NCI-H1048 (cell line): ENCODE measurements at regions not wholly inside any gene's neighbourhood (a gene's known extent, or its start where the extent isn't known, plus 50 kb on each side); places are given as distances from the start of the nearest gene placed in this dataset.
"Not testable (repeated sequence)": the region's sequence is repeated elsewhere in the genome, so short reads cannot be mapped to it uniquely, and the experiment has no call there.

ENCODE experiments used
- DNase-seq: peaks from one replicate; lab custom pipeline; 2025; lab: John Stamatoyannopoulos, UW

DNA sequence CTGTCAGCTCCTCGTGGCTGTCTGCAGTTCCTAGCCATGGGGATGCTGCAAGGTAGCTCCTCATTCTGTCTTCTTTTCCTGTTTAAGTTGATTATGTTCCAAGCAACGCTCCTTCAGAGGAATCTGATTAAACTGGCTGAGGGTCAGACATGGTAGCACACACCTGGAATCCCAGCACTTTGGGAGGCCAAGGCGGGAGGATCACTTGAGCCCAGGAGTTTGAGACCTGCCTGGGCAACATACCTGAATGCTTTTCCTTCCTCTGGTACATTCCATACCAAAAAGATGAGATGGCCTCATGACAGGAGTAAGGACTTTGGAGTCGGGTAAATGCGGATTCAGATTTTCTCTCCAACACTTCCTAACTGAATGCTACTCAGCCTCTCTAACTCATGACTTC, 246.8 kb upstream of the JARID2 start:
- no peak for DNase-seq

DNA sequence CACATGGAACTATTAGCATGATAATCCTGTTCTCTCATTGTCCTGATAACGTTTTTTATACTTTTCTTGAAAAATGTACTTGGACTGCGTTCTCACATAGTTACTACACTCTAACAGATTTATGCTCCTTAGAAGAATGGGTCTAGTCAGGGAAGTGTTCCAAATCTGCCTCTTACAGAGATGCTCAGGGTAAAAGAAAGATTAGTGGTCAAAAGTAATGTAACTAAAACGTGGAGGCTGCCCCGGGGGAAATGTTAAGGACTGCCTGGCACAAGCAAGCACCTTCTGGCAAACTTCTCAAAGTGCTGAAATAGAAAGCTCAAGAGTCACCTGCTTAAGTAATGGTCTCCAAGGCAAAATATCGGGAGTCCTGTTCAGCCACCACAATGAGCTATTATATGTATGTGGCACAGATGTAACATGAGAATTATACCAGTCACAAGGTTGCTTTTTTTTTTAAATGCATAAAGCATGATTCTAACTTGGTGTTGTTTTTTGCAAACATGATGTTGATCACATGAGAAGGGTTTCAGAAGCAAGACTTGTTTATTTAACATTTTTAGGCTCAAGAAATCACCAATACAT, 244.5 kb upstream of the JARID2 start:
- no peak for DNase-seq

DNA sequence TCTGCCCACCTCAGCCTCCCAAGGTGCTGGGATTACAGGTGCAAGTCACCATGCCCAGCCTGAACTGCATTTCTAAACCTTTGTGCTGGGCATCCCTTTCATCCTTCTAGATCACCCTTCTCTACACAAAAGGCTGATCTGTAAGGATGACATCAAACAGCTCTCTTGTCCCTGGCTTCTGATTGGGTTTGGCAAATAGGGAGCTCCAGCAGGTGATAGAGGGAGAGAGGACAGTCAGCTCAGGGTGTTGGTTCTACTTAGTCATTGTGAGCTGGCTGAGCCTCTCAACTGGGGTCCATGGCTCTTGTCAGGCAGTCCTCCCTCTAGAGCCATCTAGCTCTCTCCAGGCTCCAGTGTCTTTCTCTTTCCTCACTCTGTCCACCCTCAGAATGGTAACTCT, 237.6 kb upstream of the JARID2 start:
- DNase-seq = no peak

DNA sequence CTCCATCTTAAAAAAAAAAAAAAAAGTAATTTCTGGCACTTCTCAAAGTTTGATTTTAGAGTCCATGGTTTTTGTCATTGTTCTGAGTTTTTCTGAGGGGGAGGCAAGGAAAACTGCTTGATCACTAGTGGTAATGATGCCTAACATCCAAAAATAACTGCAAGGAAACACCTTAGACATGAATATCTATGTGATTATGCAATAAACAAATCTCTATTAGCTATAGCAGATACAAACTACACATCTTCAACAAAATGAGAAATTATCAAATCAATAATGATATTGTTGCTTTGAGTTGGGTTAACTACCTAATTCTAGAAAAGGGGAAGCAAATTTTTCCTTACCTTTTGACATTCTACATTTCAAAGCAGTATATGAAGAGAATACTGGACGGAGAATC, 230.9 kb upstream of the JARID2 start:
- no peak for DNase-seq

DNA sequence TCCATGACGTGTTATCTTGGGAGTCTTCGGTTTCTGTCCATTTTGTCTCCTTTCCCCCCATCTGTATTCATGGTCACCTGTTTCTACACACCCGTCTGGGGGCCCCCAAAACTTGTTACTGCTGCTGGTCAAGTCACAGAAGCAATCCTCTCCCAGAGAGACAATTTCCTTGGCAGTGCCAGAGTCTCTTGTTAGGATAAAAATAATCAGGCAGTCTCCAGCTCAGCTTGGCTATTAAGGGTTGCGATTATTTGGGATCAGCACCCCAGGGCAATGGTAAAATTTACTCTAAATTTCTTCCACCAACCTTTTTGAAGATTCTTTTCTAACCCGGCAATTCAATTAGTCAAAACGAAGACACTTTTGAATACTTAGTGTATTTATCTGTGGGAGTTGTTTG, 229.1 kb upstream of the JARID2 start:
- DNase-seq = no peak

DNA sequence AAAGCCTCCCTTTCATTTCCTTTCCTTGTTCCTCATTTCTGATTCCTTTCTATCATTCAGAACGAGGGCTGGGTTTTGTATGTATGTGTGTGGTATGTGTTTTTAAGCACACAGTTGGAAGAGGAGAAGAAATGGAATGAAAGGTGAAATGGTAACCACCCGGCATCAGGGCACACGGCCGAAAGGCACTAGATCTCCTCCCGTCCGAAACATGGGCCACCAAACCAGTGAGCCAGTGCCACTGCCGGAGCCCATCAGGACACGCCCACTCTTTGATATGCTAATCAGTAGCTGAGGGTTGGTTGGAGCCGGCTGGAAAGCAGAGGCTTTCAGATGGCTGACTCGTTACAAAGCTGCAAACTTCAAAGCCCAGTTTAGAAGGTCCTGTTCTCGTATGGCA, 228.6 kb upstream of the JARID2 start:
- no peak for DNase-seq

DNA sequence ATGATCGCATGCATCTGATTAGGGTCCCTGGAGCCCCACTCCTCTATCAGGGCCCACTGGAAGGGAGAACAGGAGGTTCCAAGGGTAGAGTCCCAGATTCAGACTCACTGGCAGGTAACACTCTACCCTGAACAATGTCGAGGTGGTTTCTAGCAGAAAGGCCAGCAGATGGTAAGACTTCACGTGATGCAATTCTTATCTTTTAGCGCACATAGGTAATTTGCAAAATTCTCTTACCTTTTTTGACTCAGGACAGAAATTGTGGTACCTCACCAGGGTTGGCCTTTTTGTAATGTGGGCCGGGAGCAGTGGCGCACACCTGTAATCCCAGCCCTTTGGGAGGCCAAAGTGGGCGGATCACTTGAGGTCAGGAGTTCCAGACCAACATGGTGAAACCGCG, 228.1 kb upstream of the JARID2 start:
- no peak for DNase-seq

DNA sequence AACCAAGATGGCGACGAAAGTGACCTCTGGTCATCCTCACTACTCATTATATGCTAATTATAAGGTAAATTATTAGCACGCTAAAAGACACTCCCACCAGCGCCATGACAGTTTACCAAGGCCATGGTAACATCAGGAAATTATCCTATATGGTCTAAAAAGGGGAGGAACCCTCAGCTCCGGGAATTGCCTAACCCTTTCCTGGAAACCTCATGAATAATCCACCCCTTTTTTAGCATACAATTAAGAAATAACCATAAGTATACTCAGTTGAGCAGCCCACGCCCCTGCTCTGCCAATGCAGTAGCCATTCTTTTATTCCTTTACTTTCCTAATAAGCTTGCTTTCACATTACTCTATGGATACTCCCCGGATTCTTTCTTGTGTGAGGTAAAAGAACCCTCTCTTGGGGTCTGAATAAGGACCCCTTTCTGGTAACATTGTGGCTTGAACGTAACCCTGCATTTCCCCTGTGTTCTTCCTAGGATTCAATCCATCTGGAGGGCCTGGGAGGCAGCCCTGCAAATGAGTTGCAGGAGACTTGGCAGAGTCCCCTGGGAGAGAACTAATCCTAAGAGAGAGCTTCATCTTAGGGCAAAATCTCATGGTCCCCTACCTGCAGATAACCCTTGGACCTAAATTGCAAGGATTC, 225.6 kb upstream of the JARID2 start:
- DNase-seq = no peak

DNA sequence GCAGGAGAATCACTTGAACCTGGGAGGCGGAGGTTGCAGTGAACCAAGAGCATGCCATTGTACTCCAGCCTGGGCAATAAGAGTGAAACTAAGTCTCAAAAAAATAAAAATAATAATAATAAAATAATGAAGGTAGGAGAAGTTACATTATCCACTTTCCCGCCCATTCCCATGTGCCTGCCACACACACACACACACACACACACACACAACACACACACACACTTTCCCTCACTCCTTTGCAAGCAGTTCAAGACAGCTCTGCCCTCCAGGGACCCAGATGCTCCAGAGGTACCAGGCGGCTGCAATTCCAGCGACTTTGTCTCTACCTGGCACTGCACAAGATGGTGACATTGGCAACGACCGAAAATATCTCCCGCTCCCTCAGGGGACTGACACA, 224.8 kb upstream of the JARID2 start:
- no peak for DNase-seq

DNA sequence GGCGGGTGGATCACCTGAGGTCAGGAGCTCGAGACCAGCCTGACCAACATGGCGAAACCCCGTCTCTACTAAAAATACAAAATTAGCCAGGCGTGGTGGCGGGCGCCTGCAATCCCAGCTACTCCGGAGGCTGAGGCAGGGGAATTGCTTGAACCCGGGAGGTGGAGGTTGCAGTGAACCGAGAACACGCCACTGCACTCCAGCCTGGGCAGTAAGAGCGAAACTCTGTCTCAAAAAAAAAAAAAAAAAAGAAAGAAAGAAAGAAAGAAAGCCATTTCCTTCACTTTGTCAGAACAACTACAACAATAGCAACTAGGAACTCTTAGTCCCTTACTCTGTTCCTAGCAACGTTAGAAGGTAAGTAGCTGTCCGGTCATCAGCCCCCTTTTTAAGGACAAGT, 222.9 kb upstream of the JARID2 start:
- DNase-seq = not testable (repeated sequence)

DNA sequence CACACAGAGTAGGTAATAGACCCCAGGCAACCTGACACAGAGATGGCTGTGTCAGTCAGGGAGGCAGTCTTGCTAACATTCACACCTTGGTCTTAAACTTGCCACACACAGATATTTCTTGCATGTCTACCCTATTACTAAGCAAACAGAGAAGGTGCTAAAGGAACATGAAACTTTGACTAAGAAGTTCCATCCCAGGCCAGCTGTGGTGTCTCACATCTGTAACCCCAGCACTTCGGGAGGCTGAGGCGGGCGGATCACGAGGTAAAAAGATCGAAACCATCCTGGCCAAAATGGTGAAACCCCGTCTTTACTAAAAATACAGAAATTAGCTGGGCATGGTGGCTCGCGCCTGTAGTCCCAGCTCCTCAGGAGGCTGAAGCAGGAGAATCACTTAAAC, 222.4 kb upstream of the JARID2 start:
- no peak for DNase-seq

DNA sequence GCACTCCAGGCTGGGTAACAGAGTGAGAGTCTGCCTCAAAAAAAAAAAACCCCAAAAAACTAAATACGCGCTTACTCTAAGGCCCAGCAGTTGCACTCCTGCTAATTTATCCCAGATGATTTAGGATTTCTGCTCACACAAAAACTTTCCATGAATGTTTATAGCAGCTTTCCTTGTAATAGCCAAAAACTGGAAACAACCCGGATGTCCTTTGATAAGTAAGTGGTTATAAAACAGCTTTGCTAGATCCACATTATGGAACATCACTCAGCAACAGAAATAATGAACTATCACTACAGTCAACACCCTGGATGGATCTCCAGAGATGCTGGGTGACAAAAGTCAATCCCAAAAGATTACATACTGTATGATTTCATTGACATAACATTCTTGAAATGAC, 220.4 kb upstream of the JARID2 start:
- no peak for DNase-seq

DNA sequence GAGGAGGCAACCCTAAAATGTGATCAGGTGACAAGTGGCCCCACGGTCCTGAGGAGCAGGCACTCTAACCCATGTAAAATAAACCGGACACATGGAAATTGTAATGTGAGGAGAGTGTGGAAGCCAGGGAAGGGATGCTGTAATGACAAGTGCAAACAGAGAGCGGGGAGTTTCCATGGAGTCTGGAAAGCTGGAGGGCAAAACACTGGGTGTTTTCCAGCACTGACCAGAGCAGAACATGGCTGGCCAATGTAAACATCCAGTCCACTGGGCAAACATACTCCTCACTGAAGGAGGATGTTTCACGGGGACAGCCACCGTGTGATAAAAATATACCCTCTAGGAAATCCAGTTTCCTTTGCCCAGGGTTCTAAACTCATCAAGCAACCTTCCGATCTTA, 219.0 kb upstream of the JARID2 start:
- no peak for DNase-seq

DNA sequence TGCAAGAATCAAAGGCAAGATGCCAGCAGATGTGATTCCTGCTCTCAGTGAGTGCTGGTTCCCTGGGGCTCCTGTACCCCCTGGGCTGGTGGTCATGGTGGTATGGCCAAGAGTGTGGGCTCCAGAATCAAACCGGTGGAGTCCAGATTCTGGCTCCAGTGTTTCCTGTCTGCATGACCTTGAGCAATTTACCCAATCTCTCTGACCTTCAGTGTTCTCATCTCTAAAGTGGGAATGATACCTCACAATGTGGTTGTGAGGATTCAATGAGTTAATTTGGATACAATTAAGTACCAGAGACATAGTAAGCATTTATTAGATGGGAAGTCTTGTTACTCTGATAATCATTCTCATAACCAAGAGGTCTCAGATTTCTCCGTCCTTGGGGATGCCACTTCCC, 218.4 kb upstream of the JARID2 start:
- no peak for DNase-seq

DNA sequence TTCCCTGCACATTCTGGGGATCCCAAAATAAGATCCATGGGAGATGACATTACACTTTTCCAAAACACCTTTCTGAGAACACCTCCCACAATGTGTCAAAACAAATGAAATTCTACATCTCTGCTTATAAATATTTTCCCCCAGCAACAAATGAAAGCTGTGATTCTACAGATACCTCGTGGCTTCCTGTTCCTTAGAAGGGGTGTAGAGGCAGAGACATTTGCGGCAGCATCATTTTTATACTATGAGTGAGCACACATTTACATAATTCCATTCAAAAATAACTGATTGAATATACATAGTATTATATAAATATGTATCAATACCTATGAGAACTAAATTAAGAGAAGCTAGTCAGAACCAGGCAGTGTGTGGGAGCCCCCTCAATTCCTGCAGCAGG, 213.9 kb upstream of the JARID2 start:
- DNase-seq = no peak

DNA sequence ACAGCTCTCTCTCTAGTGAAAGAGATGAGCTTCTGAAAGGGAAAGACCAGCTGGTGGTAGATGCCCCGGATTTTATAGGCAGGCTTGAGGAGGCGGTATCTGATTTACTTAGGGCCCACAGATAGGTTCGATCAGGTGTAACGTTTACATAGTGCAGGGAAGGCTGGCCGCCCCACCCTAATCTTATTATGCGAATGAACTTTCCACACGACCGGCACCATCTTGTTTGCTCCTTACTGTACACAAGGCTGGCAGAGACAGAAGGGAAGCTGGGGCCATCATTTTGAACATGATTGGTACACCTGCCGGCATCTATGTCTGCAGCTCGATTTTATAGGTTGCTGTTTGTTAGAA, 212.0 kb upstream of the JARID2 start:
- no peak for DNase-seq

DNA sequence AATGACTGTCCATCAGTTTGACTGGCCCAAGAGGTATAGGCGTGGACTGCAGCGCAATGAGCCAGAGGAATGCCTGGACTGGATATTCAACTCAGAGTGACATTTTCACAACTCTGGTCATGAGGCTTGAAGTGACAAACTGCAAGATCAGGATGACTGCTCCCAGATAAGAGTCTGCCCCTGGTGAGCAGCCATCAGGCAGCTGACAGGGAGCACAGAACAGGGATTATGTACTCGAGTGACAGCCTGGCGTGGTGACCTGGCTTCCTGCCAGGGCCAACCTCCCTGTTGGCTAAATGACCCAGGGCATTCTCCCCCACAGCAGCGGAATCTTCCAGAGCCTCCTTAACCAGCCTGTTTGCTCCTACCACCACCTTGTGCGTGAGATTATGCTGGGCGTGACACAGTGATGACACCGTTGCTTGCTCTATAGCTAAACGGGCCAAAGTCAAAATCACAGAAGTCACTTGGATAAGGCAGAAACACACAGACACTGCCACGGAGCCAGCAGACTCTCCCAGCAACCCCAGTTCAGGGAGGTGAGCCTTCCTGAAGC, 209.1 kb upstream of the JARID2 start:
- no peak for DNase-seq

DNA sequence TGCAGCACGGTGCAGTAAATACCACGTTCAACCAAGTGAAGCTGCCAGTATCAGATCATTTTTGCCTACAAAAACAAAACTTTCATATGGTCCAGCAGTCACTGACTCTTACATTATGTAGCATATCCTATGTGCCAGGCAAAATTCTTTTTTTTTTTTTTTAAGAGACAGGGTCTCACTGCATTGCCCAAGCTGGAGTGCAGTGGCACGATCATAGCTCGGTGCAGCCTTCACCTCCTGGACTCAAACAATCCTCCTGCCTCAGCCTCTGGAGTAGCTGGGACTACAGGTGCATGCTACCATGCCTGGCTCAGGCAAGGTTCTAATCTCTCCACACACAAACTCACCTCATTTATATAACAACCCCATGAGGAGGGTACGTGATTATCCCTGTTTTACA, 208.6 kb upstream of the JARID2 start:
- no peak for DNase-seq

DNA sequence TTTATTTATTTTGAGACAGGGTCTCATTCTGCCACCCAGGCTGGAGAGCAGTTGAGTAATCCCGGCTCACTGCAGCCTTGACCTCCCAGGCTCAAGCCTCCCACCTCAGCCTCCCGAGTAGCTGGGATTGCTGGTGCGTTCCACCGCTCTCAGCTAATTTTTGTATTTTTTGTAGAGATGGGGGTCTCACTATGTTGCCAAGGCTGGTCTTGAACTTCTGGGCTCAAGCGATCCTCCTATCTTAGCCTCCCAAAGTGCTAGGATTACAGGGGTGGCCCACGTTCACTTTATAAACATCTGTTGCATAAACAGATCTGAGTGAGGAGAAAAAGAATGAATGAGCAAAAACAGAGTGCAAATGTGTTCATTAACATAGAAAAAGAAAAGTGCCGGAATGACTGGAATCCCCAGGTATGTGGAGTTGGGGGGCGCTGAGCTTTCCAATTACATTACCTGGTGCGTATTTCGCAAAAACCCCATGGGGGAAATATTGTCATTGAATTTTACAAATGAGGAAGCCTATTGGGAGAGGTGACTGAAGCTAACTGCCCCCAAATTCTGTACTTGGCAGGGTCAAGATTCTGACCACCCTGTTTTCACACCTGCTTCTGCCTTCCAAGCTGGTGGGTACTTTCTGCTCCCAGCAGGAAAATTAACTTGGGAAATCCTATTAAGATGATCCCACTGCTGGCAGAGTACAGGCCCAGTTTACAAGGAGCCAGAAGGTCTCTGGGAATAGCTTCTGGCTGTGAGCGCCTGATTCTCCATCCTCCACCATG, 207.7 kb upstream of the JARID2 start:
- no peak for DNase-seq

DNA sequence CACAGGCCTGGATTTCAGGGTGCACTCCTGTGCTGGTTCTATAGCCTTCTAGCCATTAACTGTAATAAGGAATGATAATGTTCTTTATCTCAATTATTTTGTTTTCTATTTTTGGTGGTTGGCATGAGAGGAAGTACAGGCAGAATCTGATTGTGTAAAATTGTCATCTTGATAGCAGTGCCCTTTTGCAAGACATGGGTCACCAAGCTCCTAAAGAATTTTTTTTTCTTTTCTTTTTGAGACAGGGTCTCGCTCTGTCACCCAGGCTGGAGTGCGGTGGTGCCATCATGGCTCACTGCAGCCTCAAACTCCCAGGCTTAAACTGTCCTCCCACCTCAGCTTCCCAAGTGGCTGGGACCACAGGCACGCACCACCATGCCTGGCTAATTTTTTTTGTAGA, 206.7 kb upstream of the JARID2 start:
- DNase-seq = no peak

DNA sequence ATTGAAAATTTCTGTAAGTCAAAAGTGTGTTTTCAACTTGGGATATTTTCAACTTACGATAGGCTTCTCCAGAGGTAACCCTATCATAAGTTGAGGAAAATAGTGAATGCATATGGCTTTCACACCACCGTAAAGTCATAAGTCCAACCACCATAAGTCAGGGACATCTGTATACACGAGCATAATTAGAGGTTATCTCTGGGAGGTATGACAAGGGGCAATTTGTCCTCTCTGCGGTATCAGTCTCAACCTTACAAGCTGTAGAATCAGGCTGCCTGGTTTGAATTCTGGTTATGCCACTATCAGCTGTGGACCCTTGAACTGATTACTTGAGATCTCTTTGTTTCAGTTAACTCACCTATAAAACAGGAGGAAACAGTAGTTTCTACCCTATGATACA, 202.9 kb upstream of the JARID2 start:
- no peak for DNase-seq

DNA sequence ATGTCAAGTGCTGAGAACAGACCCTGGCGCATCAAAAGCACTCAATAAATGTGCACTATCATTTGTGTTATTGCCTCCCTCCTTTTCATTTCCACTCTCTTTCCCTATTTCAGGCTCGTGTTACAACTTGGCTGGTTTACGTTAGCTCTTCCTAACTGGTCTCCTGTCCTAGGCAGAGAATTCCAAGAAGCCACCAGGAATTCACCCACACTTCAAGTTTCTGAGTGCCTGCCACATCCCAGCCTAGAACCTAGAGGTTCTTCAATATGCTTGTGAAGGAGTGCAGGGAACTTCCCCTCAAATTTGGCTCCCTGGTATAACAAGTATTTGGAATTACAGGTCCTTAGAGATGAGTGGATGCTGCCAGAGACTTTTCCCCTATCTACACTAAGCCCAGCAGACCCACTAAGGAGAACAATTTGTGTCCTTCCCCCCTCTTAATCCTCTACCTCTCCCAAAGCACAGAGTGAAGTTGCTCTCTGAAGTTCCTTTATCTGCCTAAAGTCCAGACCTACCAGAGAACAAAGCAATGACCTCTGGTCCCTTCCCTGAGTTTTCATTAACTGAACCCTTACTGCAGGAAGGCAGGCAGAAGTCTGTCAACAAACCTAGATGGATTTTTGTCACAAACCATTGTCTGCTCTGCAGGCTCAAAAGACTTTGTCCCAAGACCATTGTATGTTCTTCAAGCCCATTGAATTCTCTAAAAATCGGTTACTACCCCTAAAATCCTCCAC, 201.6 kb upstream of the JARID2 start:
- no peak for DNase-seq

DNA sequence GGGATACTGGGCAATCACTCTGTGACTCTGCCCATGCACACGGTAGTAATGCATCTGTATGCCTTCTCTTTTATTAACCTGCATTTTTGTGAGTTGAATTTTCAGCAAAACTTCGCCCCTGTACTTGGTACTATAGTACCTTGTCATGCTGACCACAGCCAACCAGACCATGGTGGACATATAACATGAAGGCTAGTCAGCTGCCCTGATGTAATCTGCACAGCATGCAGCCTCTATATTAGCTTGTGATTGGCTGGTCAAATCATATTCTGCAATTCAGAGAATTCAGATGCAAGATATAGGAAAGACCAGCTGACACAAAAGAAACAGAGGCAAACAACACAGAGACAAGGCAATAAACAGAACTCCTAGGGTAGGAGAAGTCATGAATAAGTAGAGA, 200.9 kb upstream of the JARID2 start:
- no peak for DNase-seq
